Lower lobe of right lung (tissue), 2 donors: ENCODE measurements at regions not wholly inside any gene's neighbourhood (a gene's known extent, or its start where the extent isn't known, plus 50 kb on each side); places are given as distances from the start of the nearest gene placed in this dataset.

Source experiments
- ATAC-seq, 2 donors: fragments of 200-7000 bp; cut with Tn5 transposase; one replicate each; pipeline ENCODE4 v1.9.1; 2020 to 2022; ENCODE audit warnings: mild to moderate bottlenecking in 2 of 2, moderate library complexity in 2 of 2
- DNase-seq: peaks from one replicate; pipeline ENCODE4 v3.0.0-alpha.2; 2020
- H3K27ac ChIP-seq: fragments of 200-600 bp; one replicate; pipeline ENCODE4 v1.8.0; 2022
- H3K27me3 ChIP-seq: fragments of 200-600 bp; one replicate; pipeline ENCODE4 v1.8.0; 2022; ENCODE audit warnings: low read depth
- H3K36me3 ChIP-seq: fragments of 200-600 bp; one replicate; pipeline ENCODE4 v1.8.0; 2022; ENCODE audit warnings: mild to moderate bottlenecking
- H3K4me1 ChIP-seq: fragments of 200-600 bp; one replicate; pipeline ENCODE4 v1.8.0; 2022
- H3K4me3 ChIP-seq: fragments of 200-600 bp; one replicate; pipeline ENCODE4 v1.8.0; 2022; ENCODE audit warnings: mild to moderate bottlenecking
- H3K9me3 ChIP-seq: fragments of 200-600 bp; one replicate; pipeline ENCODE4 v1.8.0; 2022
- intact Hi-C: fragments of 100-400 bp; cut with DNase I; formaldehyde crosslinking; loops from one replicate; pipeline ENCODE4 v1.11.0; 2022
- TF ChIP-seq, protein P1 (sequence below): fragments of 200-600 bp; IDR thresholded peaks from one replicate; pipeline ENCODE4 v1.8.0; 2022; ENCODE audit warnings: antibody characterized with exemption, mild to moderate bottlenecking
- donor health status: DM: no; HTN: yes; CAD: no; lungs with severe emphysema.

DNA sequence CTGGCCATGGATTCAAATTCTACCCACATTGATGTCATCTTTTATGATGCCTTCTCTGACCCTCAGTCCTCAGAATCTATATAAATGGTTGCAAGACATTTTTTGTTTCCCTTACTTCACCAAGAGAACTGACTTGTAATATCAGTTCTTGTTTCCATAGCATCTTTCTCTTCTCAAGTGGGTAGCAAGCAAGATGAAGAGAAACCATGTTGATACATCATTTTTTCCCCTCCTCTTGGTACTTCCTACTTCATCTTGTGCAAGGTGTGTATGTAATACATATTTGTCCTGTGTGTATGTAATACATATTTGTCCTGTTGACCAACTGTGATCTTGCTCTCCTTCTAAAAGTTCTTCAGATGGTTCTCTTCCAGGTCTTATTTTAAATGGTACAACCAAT is 348.6 kb downstream of the PTEN start:
- no peaks in the 10 kb centered on the region for H3K36me3 ChIP-seq
- TF ChIP-seq, protein P1, sequence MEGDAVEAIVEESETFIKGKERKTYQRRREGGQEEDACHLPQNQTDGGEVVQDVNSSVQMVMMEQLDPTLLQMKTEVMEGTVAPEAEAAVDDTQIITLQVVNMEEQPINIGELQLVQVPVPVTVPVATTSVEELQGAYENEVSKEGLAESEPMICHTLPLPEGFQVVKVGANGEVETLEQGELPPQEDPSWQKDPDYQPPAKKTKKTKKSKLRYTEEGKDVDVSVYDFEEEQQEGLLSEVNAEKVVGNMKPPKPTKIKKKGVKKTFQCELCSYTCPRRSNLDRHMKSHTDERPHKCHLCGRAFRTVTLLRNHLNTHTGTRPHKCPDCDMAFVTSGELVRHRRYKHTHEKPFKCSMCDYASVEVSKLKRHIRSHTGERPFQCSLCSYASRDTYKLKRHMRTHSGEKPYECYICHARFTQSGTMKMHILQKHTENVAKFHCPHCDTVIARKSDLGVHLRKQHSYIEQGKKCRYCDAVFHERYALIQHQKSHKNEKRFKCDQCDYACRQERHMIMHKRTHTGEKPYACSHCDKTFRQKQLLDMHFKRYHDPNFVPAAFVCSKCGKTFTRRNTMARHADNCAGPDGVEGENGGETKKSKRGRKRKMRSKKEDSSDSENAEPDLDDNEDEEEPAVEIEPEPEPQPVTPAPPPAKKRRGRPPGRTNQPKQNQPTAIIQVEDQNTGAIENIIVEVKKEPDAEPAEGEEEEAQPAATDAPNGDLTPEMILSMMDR, result no peak
- ATAC-seq, result no peak
- no peak overlapping the region for H3K4me3 ChIP-seq
- DNase-seq, result no peak
- no peaks in the 10 kb centered on the region for H3K9me3 ChIP-seq
- no peaks in the 10 kb centered on the region for H3K27me3 ChIP-seq
- H3K4me1 ChIP-seq, result no peaks in the 10 kb centered on the region
- intact Hi-C loops, result no loop called here
- H3K27ac ChIP-seq, result no peak overlapping the region

DNA sequence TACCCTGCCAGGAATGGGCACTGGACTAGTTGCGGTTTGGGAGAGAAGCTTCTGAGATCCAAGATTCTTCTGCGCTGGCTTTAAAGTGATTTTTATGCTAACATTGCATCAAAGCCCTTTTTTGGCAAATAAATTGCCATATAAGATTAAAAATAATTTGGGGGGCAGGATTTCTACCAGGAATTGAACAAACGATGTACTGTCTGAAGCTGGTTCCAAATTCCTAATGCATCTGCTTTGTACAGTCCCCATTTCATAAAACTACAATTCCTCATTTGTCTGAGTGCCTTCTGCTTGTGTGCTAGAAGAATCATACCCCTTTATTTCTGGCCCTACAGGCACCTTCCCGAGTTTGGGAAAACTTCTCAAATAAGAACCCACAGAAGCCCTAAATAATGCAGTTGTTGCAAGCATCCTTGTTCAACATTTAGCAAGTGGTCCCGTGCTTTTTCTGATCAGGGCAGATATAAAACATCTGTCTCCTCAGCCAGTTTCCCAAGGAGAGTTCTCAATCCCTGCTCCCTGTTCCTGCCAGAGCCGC is 349.7 kb downstream of the PTEN start:
- TF ChIP-seq, protein P1, result no peak
- H3K9me3 ChIP-seq, result no peaks in the 10 kb centered on the region
- ATAC-seq (no peak), DNase-seq (no peak)
- intact Hi-C loops, result no loop called here
- no peaks in the 10 kb centered on the region for H3K36me3 ChIP-seq
- H3K27me3 ChIP-seq, result no peaks in the 10 kb centered on the region
- H3K4me1 ChIP-seq, result no peaks in the 10 kb centered on the region
- no peak overlapping the region for H3K4me3 ChIP-seq
- no peak overlapping the region for H3K27ac ChIP-seq

DNA sequence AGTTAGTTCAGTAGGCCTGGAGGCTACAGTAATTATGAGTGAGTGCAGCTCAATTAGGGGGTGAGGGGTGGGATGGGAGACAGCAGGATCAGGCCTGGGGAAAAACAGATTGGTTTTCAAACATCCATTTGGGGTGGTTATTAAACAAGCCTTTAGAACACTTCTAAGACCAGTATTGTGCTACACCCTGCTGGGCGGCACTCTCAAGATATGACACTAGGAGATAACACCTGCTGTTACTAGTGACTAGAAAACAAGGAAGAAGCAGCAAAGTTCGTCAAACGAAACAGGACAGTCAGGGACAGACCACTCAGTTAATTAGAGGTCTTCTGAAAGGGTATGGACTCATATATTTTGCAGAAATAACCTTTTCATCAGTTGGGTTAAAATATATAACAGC is 353.6 kb downstream of the PTEN start:
- Histone ChIP-seq H3K27ac (no peak overlapping the region), H3K9me3 (no peaks in the 10 kb centered on the region), H3K36me3 (no peaks in the 10 kb centered on the region), H3K27me3 (no peaks in the 10 kb centered on the region), H3K4me1 (no peaks in the 10 kb centered on the region), H3K4me3 (no peak overlapping the region)
- DNase-seq (no peak), ATAC-seq (no peak)
- TF ChIP-seq, protein P1, result no peak
- intact Hi-C loops, result no loop called here

DNA sequence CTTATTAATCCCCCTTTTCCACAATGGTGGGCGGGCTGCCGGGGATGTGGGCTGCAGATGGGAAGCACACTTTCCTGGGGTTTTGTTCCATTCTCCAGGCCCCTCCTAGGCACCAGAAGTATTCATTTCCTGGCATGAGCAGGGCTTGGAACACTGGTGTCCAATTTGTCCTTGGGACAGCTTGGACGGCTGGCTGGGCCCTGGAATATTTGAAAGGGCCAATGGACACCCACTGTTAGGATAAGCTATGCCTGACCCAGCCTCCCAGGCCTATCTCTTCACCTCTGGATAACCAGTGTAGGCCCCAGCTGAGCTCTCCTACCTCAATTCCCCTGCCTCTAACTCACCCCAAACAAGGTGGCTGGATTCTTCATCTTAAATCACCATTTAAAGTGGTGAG is 354.9 kb downstream of the PTEN start:
- no peak overlapping the region for H3K4me3 ChIP-seq

DNA sequence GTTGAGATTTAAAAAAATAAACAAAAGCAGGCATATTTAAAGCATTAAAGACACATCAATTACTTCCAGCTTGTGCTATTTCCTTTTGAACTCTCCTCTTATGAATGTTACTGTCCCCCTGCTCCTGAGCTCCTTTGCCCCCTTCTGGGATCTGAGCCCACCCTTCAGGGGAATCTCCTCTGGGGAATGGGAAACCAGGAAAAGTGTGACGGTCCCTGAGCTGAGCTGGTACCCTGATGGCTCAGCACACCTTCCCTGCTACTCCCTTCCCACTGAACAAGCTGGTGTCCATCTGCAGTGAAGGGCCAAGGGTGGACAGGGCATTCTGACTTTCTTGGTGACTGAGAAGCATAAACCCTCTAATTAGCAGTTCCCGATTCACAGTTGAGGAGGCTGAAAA is 356.3 kb downstream of the PTEN start:
- Histone ChIP-seq H3K27ac (no peak overlapping the region), H3K4me1 (no peaks in the 10 kb centered on the region), H3K36me3 (no peaks in the 10 kb centered on the region), H3K27me3 (no peaks in the 10 kb centered on the region), H3K9me3 (no peaks in the 10 kb centered on the region), H3K4me3 (no peak overlapping the region)
- DNase-seq, result no peak
- TF ChIP-seq, protein P1, result no peak
- no peak for ATAC-seq
- intact Hi-C loops, result no loop called here

More for the DNA sequence above, 354.9 kb downstream of the PTEN start:
- intact Hi-C loops, result no loop called here
- TF ChIP-seq, protein P1, result no peak
- no peaks in the 10 kb centered on the region for H3K27me3 ChIP-seq
- no peaks in the 10 kb centered on the region for H3K9me3 ChIP-seq
- no peaks in the 10 kb centered on the region for H3K36me3 ChIP-seq
- no peaks in the 10 kb centered on the region for H3K4me1 ChIP-seq
- DNase-seq, result no peak
- no peak overlapping the region for H3K27ac ChIP-seq
- ATAC-seq, result no peak
